CD4-positive, CD25-positive, alpha-beta regulatory T cell (primary cell): ENCODE measurements at regions not wholly inside any gene's neighbourhood (a gene's known extent, or its start where the extent isn't known, plus 50 kb on each side); places are given as distances from the start of the nearest gene placed in this dataset.

Experiments
- ATAC-seq, 2 donors: fragments of 150-1000 bp; cut with Tn5 transposase; one replicate each; pipeline ENCODE4 v1.10.0; 2021; ENCODE audit warnings: low read depth in 2 of 2, moderate number of reproducible peaks in 2 of 2, moderate library complexity in 1 of 2
- DNase-seq, 3 donors: peaks; one replicate each; pipeline versions ENCODE4 v3.0.0 to v3.0.0-alpha.2; 2012 to 2022; ENCODE audit warnings: mixed read lengths in 1 of 3
- H3K27ac ChIP-seq: one replicate; pipeline ENCODE4 v1.7.0; 2013; ENCODE audit warnings: mild to moderate bottlenecking, low read length; ENCODE audit not compliant: insufficient read depth, poor library complexity, severe bottlenecking
- H3K27me3 ChIP-seq: one replicate; pipeline ENCODE4 v1.7.0; 2013; ENCODE audit warnings: low read length; ENCODE audit not compliant: control insufficient read depth, insufficient read depth
- H3K36me3 ChIP-seq: one replicate; pipeline ENCODE4 v1.7.0; 2013; ENCODE audit warnings: mild to moderate bottlenecking, low read length, moderate library complexity; ENCODE audit not compliant: control insufficient read depth, insufficient read depth
- H3K4me1 ChIP-seq: 2 replicates; pipeline ENCODE4 v1.7.0; 2013; ENCODE audit warnings: mild to moderate bottlenecking, low read length; ENCODE audit not compliant: insufficient read depth, control insufficient read depth, poor library complexity, severe bottlenecking
- H3K4me3 ChIP-seq: one replicate; pipeline ENCODE4 v1.7.0; 2013; ENCODE audit warnings: low read depth, mild to moderate bottlenecking, low read length, moderate library complexity
- H3K9me3 ChIP-seq, 2 experiments: 1 replicate in 1 of 2; 2 replicates in 1 of 2; pipeline ENCODE4 v1.7.0; 2013; ENCODE audit warnings: low read length in 2 of 2, mild to moderate bottlenecking in 1 of 2, moderate library complexity in 1 of 2; ENCODE audit not compliant: control insufficient read depth in 2 of 2
- H3K27ac Mint-ChIP-seq, 3 donors: one replicate each; pipeline ENCODE4 v1.8.0; 2020 to 2022; ENCODE audit warnings: mild to moderate bottlenecking in 3 of 3, mixed read lengths in 3 of 3, moderate library complexity in 2 of 3
- H3K27me3 Mint-ChIP-seq: one replicate; pipeline ENCODE4 v1.8.0; 2022; ENCODE audit warnings: mild to moderate bottlenecking, mixed read lengths
- H3K36me3 Mint-ChIP-seq: one replicate; pipeline ENCODE4 v1.8.0; 2020; ENCODE audit warnings: mixed read lengths
- H3K4me1 Mint-ChIP-seq, 4 donors: one replicate each; pipeline ENCODE4 v1.8.0; 2020 to 2022; ENCODE audit warnings: mixed read lengths in 4 of 4, mild to moderate bottlenecking in 1 of 4
- H3K4me3 Mint-ChIP-seq, 4 donors: one replicate each; pipeline ENCODE4 v1.8.0; 2020 to 2022; ENCODE audit warnings: mild to moderate bottlenecking in 4 of 4, mixed read lengths in 4 of 4, moderate library complexity in 3 of 4
- H3K9me3 Mint-ChIP-seq, 7 donors: one replicate each; pipeline ENCODE4 v1.8.0; 2020 to 2022; ENCODE audit warnings: mixed read lengths in 7 of 7, mild to moderate bottlenecking in 3 of 7, moderate library complexity in 2 of 7

- no peaks in the 10 kb centered on the region for H3K36me3 ChIP-seq
- Mint-ChIP-seq H3K4me1 (no peaks in the 10 kb centered on the region), H3K27me3 (peaks cover 6% of the 10 kb centered on the region), H3K9me3 (peaks cover 0 to 2% (median 0%) of the 10 kb centered on the region in 7 donors), H3K27ac (no peak overlapping the region), H3K4me3 (no peak overlapping the region), H3K36me3 (no peaks in the 10 kb centered on the region)
- H3K4me3 ChIP-seq = no peak overlapping the region
- H3K27me3 ChIP-seq = no peaks in the 10 kb centered on the region
- H3K9me3 ChIP-seq = no peaks in the 10 kb centered on the region
- ATAC-seq (no peak), DNase-seq (no peak)
- no peaks in the 10 kb centered on the region for H3K4me1 ChIP-seq
- H3K27ac ChIP-seq = no peak overlapping the region
Observed at GRCh38 chr5:113776168-113776567, 262.7 kb downstream of the YTHDC2 start.

- Mint-ChIP-seq H3K4me1 (no peaks in the 10 kb centered on the region), H3K9me3 (peaks cover 0 to 2% (median 0%) of the 10 kb centered on the region in 7 donors), H3K27ac (no peak overlapping the region), H3K4me3 (no peak overlapping the region), H3K36me3 (no peaks in the 10 kb centered on the region), H3K27me3 (peaks cover 6% of the 10 kb centered on the region)
- DNase-seq = no peak
- no peaks in the 10 kb centered on the region for H3K36me3 ChIP-seq
- H3K27me3 ChIP-seq = no peaks in the 10 kb centered on the region
- H3K4me3 ChIP-seq = no peak overlapping the region
- ATAC-seq = no peak
- H3K27ac ChIP-seq = no peak overlapping the region
- H3K4me1 ChIP-seq = no peaks in the 10 kb centered on the region
- H3K9me3 ChIP-seq = no peaks in the 10 kb centered on the region
Observed at GRCh38 chr5:113776832-113777525, 263.5 kb downstream of the YTHDC2 start.

DNA sequence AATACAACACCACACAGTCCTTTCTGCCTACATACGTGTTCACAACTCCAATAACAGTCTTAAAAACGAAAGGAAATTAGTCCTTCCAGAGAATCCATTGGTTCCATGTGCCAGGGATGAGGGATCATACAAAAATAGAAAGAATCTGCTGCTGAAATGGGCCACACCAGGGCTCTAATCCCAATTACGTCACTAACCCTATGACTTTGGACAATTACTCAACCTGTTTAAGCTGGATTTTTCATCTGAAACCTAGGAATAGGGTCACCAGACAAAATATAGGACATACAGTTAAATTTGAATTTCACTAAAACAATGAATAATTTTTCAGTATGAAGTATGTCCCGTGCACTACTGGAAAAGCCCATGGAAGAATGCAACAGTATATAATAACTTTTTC is 264.7 kb downstream of the YTHDC2 start:
- H3K27ac Mint-ChIP-seq = no peak overlapping the region

GRCh38 chr5:113788141-113788655 is 274.7 kb downstream of the YTHDC2 start:
- Histone ChIP-seq H3K9me3 (no peaks in the 10 kb centered on the region), H3K36me3 (no peaks in the 10 kb centered on the region), H3K4me3 (no peak overlapping the region), H3K27ac (no peak overlapping the region), H3K27me3 (no peaks in the 10 kb centered on the region), H3K4me1 (no peaks in the 10 kb centered on the region)
- H3K9me3 Mint-ChIP-seq = peaks cover 0 to 4% (median 0%) of the 10 kb centered on the region in 7 donors
- H3K4me1 Mint-ChIP-seq = no peaks in the 10 kb centered on the region
- H3K4me3 Mint-ChIP-seq = no peak overlapping the region
- no peak for ATAC-seq
- H3K27me3 Mint-ChIP-seq = peaks cover 4% of the 10 kb centered on the region
- DNase-seq = no peak
- H3K36me3 Mint-ChIP-seq = no peaks in the 10 kb centered on the region
- H3K27ac Mint-ChIP-seq = no peak overlapping the region

More for the DNA sequence above, 264.7 kb downstream of the YTHDC2 start:
- DNase-seq = no peak
- no peaks in the 10 kb centered on the region for H3K4me1 Mint-ChIP-seq
- no peaks in the 10 kb centered on the region for H3K36me3 Mint-ChIP-seq
- H3K4me3 Mint-ChIP-seq = no peak overlapping the region
- ATAC-seq = no peak
- no peak overlapping the region for H3K27ac ChIP-seq
- no peaks in the 10 kb centered on the region for H3K36me3 ChIP-seq
- H3K9me3 ChIP-seq = no peaks in the 10 kb centered on the region
- H3K4me3 ChIP-seq = no peak overlapping the region
- peaks cover 6% of the 10 kb centered on the region for H3K27me3 Mint-ChIP-seq
- no peaks in the 10 kb centered on the region for H3K27me3 ChIP-seq
- no peaks in the 10 kb centered on the region for H3K4me1 ChIP-seq
- peaks cover 0 to 2% (median 0%) of the 10 kb centered on the region in 7 donors for H3K9me3 Mint-ChIP-seq

DNA sequence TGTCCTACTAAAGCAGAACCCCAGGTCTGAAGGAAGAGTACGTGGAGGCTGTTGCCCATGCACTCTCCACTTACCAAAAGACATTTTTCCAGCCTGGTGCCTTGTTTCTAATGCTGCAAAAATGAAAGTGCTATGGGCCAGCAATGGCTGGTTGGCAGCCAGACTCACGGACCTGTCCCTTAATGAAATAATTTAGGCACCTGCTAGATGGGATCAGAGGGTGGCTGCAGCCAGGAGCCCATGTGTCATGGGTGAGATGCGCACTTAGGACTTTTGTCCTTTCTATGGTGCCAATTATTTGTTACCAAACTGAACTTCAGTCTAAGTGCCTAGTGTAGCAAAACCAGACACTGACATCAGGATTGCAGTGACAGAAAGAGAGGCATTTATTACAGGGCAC is 276.3 kb downstream of the YTHDC2 start:
- DNase-seq (no peak), ATAC-seq (no peak)
- Histone ChIP-seq H3K36me3 (no peaks in the 10 kb centered on the region), H3K9me3 (no peaks in the 10 kb centered on the region), H3K27me3 (no peaks in the 10 kb centered on the region), H3K4me3 (no peak overlapping the region), H3K4me1 (no peaks in the 10 kb centered on the region), H3K27ac (no peak overlapping the region)
- Mint-ChIP-seq H3K36me3 (no peaks in the 10 kb centered on the region), H3K4me1 (no peaks in the 10 kb centered on the region), H3K27ac (no peak overlapping the region), H3K9me3 (peaks cover 0 to 4% (median 0%) of the 10 kb centered on the region in 7 donors), H3K27me3 (peaks cover 4% of the 10 kb centered on the region), H3K4me3 (no peak overlapping the region)

GRCh38 chr5:113792806-113793205 is 279.3 kb downstream of the YTHDC2 start:
- peaks cover 0 to 5% (median 0%) of the 10 kb centered on the region in 7 donors for H3K9me3 Mint-ChIP-seq
- H3K27me3 ChIP-seq = no peaks in the 10 kb centered on the region
- no peak overlapping the region for H3K27ac Mint-ChIP-seq
- H3K4me3 ChIP-seq = no peak overlapping the region
- H3K27me3 Mint-ChIP-seq = peaks cover 4% of the 10 kb centered on the region
- no peaks in the 10 kb centered on the region for H3K36me3 Mint-ChIP-seq
- no peaks in the 10 kb centered on the region for H3K36me3 ChIP-seq
- no peak overlapping the region for H3K4me3 Mint-ChIP-seq
- H3K9me3 ChIP-seq = no peaks in the 10 kb centered on the region
- no peaks in the 10 kb centered on the region for H3K4me1 Mint-ChIP-seq
- ATAC-seq (no peak), DNase-seq (no peak)
- H3K4me1 ChIP-seq = no peaks in the 10 kb centered on the region
- H3K27ac ChIP-seq = no peak overlapping the region

GRCh38 chr5:113794981-113795380 is 281.5 kb downstream of the YTHDC2 start:
- Histone ChIP-seq H3K27me3 (no peaks in the 10 kb centered on the region), H3K9me3 (no peaks in the 10 kb centered on the region), H3K4me1 (no peaks in the 10 kb centered on the region), H3K27ac (no peak overlapping the region), H3K36me3 (no peaks in the 10 kb centered on the region), H3K4me3 (no peak overlapping the region)
- H3K4me3 Mint-ChIP-seq = no peak overlapping the region
- ATAC-seq = no peak
- no peaks in the 10 kb centered on the region for H3K4me1 Mint-ChIP-seq
- no peaks in the 10 kb centered on the region for H3K36me3 Mint-ChIP-seq
- no peak for DNase-seq
- no peaks in the 10 kb centered on the region for H3K27me3 Mint-ChIP-seq
- peaks cover 0 to 5% (median 0%) of the 10 kb centered on the region in 7 donors for H3K9me3 Mint-ChIP-seq
- H3K27ac Mint-ChIP-seq = no peak overlapping the region

DNA sequence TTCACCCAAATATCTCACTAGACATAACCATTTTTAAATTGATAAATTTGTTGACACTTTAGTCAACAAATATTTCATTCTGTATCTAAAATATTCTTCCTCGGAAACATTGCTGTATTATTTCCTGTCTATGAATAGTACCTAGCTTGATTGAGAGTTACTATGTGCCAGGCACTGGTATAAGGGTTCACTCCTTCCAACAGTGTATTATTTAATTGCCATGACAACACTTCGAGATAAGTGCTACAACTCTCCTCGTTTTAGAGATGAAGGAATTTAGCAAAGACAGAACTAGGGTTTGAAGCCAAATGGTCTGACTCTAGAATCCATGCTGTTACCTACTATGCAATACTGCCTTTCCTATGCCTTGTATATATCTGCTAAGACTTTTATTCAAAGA is 287.2 kb downstream of the YTHDC2 start:
- Histone ChIP-seq H3K9me3 (no peaks in the 10 kb centered on the region), H3K4me1 (no peaks in the 10 kb centered on the region), H3K27ac (no peak overlapping the region), H3K36me3 (no peaks in the 10 kb centered on the region), H3K4me3 (no peak overlapping the region), H3K27me3 (no peaks in the 10 kb centered on the region)
- Mint-ChIP-seq H3K27me3 (no peaks in the 10 kb centered on the region), H3K27ac (no peak overlapping the region), H3K36me3 (no peaks in the 10 kb centered on the region), H3K4me3 (no peak overlapping the region), H3K9me3 (peaks cover 0 to 7% (median 2%) of the 10 kb centered on the region in 7 donors), H3K4me1 (no peaks in the 10 kb centered on the region)
- no peak for ATAC-seq
- DNase-seq = no peak
